Osteocyte (in vitro differentiated cells): ENCODE measurements at regions not wholly inside any gene's neighbourhood (a gene's known extent, or its start where the extent isn't known, plus 50 kb on each side); places are given as distances from the start of the nearest gene placed in this dataset.

Experiments
- DNase-seq: peaks from one replicate; pipeline ENCODE4 v3.0.0; 2021; ENCODE audit warnings: mixed read lengths; ENCODE audit not compliant: unreplicated experiment; ENCODE audit errors: extremely low spot score
- H3K27ac Mint-ChIP-seq: one replicate; pipeline ENCODE4 v1.8.0; 2021; ENCODE audit warnings: mild to moderate bottlenecking, mixed read lengths; ENCODE audit not compliant: unreplicated experiment
- H3K27me3 Mint-ChIP-seq: one replicate; pipeline ENCODE4 v1.8.0; 2021; ENCODE audit warnings: mixed read lengths; ENCODE audit not compliant: unreplicated experiment
- H3K36me3 Mint-ChIP-seq: one replicate; pipeline ENCODE4 v1.8.0; 2021; ENCODE audit warnings: mixed read lengths; ENCODE audit not compliant: unreplicated experiment
- H3K4me1 Mint-ChIP-seq: one replicate; pipeline ENCODE4 v1.8.0; 2021; ENCODE audit warnings: mixed read lengths; ENCODE audit not compliant: unreplicated experiment
- H3K4me3 Mint-ChIP-seq: one replicate; pipeline ENCODE4 v1.8.0; 2021; ENCODE audit warnings: mild to moderate bottlenecking, moderate library complexity, mixed read lengths; ENCODE audit not compliant: unreplicated experiment
- H3K9me3 Mint-ChIP-seq: one replicate; pipeline ENCODE4 v1.8.0; 2021; ENCODE audit warnings: mixed read lengths; ENCODE audit not compliant: unreplicated experiment
- CTCF ChIP-seq: fragments of 200-600 bp; sonication (generic); IDR thresholded peaks from 2 replicates; pipeline ENCODE4 v1.5.0; 2021; ENCODE audit warnings: antibody characterized with exemption, mild to moderate bottlenecking, moderate library complexity

GRCh38 chr10:21334891-21335696 lies 190.4 kb downstream of the SKIDA1 start:
- Mint-ChIP-seq H3K27ac (peak overlapping the region; percentile 64), H3K9me3 (no peaks in the 10 kb centered on the region), H3K36me3 (no peaks in the 10 kb centered on the region), H3K27me3 (no peaks in the 10 kb centered on the region), H3K4me3 (no peak overlapping the region), H3K4me1 (peaks cover 38% of the 10 kb centered on the region)
- TF ChIP-seq CTCF: no peak
- no peak for DNase-seq

- H3K27ac Mint-ChIP-seq: peak overlapping the region; percentile 97
- no peak for DNase-seq
- no peaks in the 10 kb centered on the region for H3K27me3 Mint-ChIP-seq
- H3K36me3 Mint-ChIP-seq: no peaks in the 10 kb centered on the region
- peaks cover 33% of the 10 kb centered on the region for H3K4me1 Mint-ChIP-seq
- no peak for TF ChIP-seq CTCF
- H3K9me3 Mint-ChIP-seq: no peaks in the 10 kb centered on the region
- H3K4me3 Mint-ChIP-seq: no peak overlapping the region
Measured at GRCh38 chr10:21330628-21331020, 194.9 kb downstream of the SKIDA1 start.

GRCh38 chr10:21329995-21330627 lies 195.4 kb downstream of the SKIDA1 start:
- H3K27ac Mint-ChIP-seq: peak overlapping the region; percentile 97
- no peaks in the 10 kb centered on the region for H3K36me3 Mint-ChIP-seq
- DNase-seq: no peak
- TF ChIP-seq CTCF: no peak
- H3K9me3 Mint-ChIP-seq: no peaks in the 10 kb centered on the region
- no peak overlapping the region for H3K4me3 Mint-ChIP-seq
- H3K27me3 Mint-ChIP-seq: no peaks in the 10 kb centered on the region
- H3K4me1 Mint-ChIP-seq: peaks cover 28% of the 10 kb centered on the region

GRCh38 chr10:21327289-21327993 lies 198.0 kb downstream of the SKIDA1 start:
- no peak overlapping the region for H3K27ac Mint-ChIP-seq
- no peaks in the 10 kb centered on the region for H3K9me3 Mint-ChIP-seq
- H3K4me1 Mint-ChIP-seq: peaks cover 20% of the 10 kb centered on the region
- H3K36me3 Mint-ChIP-seq: no peaks in the 10 kb centered on the region
- no peak for DNase-seq
- H3K27me3 Mint-ChIP-seq: no peaks in the 10 kb centered on the region
- TF ChIP-seq CTCF: no peak
- no peak overlapping the region for H3K4me3 Mint-ChIP-seq
